ENCODE measurements at regions not wholly inside any gene's neighbourhood (a gene's known extent, or its start where the extent isn't known, plus 50 kb on each side); places are given as distances from the start of the nearest gene placed in this dataset.

DNA sequence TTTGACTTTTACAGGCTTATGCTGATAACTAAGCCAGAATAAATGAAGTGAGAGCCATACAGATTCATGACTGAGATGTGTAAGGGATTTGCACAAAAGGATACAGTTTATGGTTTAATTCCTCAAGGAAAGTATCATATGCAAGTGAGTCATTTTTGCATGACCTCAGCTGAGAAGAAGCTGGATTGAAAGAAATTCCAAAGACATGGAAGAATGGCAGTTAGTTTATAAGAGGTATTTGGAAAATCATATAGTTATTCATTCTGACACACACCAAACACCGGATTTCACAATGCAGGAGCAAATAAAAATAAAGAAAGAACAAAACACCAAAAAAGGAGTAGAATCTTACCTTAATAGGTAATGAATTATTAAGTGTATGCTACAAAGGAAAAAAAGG lies 83.2 kb upstream of the RND3 start:
- DNase-seq, result no peak

DNA sequence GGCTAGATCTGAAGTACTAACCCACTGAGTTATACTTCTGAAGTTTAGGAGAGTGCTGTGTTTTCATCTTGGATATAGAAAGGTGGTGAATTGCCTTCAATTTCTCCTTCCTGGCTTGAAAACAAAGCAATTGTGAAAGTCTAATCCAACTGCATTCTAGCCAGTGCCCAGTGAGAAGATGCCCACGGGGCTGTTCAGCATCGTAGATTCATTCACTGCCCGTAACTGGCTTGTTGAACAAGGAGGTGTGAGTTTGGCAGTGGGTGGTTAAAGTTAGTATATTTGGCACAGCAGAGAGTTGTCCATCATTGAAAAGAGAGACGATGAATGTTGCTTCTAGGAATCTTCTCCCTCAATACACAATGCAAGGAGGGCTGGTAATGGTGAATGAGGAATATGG lies 82.3 kb upstream of the RND3 start:
- no peak for DNase-seq

DNA sequence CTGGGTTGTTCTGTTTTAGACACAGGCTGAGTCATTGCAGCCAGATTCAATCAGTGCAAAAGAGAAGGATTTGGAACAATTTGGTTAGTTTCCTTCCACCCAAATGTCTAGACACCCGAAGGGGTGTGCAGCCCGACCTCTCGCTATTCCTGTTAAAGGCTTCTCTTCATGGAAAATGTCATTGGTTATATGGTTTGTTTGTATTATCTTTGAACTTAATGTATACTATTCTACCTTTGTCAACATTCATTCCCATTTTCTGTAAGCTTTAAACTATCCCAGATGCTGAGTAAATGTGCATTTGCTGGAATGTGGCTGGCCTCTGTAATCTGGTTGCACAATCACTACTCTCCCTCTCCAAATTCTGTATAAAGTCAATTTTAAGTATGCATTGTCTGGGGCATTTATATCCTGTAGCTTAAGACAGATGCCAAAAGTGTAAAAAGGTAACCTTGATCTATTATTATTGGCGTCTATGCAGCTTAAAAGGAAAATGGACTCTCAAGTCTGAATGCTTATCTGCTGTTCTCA lies 80.4 kb upstream of the RND3 start:
- DNase-seq, result no peak

DNA sequence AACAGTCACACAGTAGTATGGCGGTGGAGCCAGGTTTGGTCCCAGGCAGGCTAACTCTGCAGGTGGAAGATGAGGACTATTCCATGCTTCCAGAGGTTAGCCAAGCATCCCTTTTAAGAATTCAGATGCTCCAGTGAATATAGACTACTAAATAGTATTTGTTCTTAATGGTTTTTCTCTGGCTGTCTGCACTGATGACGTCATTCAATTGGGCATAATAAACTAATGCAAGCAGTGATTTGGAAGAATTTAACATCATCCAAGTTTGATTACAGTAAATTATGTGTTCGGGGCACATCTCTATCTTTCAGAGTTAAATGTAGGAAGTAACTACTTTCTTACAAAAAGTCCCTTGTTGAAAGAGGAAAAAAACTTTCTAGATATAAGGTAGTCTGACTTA lies 78.8 kb upstream of the RND3 start:
- DNase-seq, result no peak

DNA sequence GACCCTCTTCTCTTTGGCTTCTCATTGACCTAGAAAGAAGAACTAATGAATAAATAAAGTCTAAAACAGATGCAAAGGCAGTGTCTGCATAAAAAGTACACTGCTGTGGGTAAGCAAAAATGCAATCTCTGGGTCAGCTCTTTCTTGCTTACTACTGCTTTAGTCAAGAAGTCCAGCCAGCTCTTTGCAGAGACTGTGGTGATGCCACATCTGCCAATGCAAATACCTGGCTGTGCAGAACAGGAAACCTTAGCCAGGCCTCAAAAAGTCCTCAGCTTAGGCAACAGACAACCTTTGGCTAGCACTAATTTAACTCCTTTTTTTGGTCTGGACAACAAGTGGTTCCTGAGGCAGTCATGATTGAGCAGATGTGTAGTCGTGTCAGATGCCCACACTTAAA lies 73.6 kb upstream of the RND3 start:
- DNase-seq, result no peak

DNA sequence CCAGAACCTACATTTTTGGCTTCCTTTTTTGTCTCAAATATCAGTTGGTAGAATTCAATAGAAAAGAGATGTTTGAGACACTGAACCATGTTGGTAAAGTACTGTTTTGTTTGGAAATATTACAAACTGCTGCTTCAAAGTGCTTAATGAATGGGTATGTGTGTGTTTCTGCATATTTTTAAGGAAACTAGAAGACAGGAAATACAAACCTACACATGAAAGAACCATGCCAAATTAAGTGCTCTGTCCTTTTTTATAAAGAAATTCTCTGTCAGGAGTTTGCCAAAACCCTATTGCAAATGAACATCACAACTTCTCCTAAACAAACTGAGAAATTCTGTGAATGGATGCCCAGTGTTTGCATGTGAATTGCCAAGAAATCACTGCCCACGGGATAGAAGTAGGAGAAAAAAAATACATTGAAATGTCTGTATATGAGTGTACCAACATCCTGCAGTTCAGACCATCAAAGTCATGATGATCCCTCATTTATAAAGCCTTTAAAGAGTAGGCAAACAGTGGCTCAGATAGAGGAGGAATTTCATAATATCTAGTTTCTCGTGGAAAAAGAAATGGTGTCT lies 69.6 kb upstream of the RND3 start:
- no peak for DNase-seq

DNA sequence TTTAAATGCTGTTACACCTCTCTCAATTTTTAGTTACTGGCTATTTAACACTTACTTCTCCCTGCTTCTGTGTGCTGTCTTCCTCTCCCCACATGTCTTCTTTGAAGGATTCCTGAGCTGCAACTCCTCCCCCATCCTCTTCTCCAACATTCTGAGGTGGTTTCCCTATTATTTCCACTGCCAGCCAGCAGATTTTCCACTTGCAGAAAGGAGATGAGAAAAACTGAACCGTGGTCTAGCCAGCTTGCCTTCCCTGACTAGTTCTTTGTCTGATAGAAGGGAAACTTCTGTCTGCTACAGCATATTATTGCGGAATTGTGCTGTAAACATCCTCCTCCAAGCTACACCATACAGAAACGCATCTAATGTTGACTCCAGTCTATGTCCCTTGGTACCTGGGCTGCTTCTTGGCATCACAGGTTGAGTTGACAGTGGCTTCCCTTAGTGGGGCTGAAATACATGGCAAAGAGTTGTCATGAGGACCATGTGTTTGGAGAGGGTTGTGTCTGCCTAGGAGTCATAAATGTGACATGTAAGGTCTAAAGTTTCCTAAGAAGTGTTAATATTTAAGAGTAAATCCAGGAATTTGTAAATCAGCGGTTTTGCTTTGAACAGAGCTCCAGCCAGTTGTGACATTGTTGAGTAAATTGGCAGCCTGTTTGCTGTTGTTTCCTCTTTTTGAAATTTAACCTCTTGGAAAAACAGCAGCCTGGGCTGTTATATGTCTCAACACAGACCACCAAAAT lies 68.3 kb upstream of the RND3 start:
- no peak for DNase-seq

DNA sequence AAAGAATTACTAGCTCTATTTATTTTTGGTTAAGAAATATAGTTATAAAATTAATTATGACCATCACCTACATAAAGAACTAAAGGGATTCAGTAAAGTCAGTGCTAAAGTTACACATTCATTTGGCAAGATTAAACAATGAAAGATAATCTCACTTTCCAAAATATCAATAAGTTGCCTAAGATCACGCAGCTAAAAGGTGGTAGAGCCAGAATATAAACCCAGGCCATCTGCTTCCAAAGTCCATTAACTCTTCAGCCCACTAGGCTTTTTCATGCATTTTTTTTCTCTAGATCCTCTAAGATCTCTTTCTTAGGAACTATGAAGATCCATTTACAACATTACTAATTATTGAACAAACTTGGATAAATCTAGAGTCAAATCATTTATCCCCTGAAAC lies 66.6 kb upstream of the RND3 start:
- DNase-seq, result peak; percentile 20

DNA sequence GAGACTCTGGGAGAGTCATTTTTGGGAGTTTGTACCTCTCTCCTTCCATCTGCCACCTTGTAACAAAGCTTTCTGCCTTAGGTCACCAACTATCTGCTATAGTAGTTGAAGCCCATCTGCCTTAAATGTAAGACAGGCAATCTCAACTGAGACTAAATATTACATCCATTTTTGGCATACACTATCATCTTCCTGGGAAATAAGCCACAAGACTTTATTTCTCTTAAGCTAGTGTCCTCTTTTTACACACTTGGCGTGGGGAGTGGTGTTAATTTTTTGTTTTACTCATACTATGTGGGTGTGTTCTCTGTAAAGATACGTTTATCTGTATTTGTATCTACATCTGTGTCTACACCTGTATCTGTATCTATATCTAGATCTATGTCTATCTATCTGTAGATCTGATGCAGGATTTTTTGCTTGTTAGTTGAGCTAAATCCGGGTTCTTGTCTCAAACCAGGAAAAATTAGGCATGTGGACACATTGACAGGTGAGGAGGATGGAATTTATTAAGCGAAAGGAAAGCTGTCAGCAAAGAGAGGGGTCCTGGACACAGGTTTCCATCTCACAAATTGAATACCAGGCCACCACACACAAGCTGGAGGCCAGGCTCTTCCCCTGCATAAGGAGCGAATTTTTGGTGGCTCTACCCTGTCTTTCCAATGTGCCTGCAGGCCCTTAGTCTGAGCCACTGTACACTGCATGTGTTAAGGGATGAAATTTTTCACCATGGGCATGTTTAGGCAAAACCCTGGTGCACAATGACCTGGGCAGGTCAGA lies 64.8 kb upstream of the RND3 start:
- no peak for DNase-seq

DNA sequence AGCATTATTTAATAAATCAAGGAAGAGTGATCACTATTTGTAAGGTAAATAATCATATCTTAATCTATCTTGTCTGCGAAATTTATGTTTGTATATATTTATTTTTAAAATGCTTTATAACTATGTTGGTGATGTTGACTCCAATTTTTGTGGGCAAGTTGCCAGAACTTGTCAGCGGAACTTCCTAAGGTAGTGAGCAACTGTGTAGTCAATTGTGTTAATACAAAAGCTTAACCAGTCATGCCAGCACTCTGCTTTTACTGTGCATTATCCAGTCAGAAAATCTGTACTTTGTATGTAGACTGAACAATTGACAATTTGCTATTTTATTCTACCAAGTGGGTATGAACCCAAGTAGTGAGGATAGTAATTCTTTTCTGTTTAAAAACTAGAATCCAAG lies 61.9 kb upstream of the RND3 start:
- DNase-seq, result no peak

DNA sequence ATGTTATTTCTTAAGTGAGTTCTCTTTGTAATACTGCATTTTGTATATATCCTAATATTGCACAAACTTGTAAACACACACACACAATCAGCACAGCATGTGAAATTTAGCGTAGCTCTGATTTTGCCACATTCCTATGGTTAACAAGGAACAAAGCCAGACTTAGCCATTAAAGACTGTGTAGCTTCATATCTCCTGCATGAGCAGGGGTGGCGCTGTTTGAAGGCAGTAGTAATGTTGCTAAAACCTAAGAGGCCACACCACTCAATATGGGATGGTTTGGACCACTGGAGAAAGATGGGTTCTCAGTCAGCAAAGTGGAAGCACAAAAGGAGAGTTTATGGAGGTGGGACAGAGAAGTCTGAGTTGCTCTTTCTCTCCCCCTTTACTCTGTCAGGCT lies 61.1 kb upstream of the RND3 start:
- DNase-seq, result peak; percentile 61

DNA sequence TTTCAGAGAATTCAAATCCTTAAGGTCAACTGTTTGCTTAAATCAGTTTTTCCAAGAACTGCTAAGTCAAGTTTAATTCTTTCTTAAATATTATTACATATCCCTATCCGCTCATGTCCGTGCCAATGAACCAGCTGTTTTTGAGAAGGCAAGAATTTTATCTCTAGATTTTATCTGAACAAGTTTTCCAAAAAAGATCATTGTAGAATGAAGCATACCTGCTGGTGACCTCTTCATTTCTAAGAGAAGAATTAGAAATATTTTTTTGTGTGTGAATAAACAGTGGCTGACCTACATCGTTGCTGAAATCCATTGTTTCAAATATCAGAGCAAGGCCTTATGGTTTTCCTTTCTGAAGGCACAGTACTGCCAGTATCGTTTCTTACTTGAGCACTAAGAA lies 58.4 kb upstream of the RND3 start:
- no peak for DNase-seq

DNA sequence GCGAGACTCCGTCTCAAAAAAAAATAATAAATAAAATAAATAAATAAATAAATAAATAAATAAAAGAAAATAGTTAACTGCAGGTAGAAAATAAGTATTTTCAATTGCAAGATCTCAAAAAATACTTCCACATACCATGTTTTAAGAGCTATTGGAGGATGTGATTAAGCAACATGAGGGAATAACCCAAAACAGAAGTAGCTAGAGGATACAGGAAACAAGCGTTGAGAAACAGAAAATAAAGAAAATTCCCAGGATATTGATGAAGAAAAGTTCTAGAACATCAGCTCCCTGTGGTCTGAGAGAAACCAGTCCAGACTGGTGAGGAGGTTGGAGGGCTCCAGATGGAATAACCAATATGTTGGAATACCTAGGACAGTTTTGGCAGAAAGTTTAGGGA lies 57.3 kb upstream of the RND3 start:
- no peak for DNase-seq

DNA sequence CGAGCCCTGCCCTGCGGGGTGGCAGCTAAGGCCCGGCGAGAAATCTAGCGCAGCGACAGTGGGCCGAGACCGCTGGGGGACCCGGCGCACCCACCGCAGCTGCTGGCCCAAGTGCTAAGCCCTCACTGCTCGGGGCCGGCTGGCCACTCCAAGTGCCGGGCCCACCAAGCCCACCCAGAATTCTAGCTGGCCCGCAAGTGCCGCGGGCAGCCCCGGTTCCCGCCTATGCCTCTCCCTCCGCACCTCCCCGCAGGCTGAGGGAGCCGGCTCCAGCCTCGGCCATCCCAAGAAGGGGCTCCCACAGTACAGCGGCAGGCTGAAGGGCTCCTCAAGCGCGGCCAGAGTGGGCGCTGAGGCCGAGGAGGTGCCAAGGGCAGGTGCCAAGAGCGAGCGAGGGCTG lies 55.2 kb upstream of the RND3 start:
- no peak for DNase-seq

DNA sequence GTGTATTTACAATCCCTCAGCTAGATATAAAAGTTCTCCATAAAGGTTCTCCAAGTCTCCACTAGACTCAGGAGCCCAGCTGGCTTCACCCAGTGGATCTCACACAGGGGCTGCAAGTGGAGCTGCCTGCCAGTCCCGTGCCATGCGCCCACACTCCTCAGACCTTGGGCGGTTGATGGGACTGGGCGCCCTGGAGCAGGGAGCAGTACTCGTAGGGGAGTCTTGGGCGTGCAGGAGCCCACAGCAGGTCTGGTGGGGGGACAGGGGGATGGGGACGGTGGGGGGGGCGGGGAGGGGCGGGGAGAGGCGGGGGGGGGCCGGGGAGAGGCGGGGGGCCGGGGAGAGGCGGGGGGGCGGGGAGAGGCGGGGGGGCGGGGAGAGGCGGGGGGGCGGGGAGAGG lies 54.7 kb upstream of the RND3 start:
- DNase-seq, result no peak

DNA sequence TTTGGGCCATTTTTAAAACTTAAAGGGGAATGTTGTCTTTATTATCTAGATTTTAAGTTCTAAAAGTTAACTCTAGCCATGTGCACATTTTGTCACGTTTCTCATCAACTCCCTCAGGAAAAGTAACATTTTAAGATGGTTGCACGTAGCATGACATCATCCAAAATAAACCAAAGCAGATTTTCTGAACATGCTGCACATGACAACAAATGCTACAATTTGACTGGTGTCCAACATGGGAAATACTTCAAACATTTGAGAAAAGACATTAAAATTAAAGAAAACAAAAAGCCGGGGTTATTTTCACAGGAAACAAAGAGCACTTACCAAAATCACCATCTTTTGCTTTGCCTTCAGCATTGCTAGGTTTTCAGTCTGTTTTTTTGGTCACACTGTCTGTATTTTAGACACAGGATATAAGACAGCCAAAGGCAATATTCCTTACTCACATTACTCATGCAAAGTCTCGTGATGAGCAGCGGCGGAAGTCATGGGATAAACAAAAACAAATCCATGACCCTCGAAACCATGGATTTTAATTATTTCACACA lies 51.3 kb upstream of the RND3 start:
- no peak for DNase-seq

Measured in NCI-H82 (cell line).